ENCODE measurements at regions not wholly inside any gene's neighbourhood (a gene's known extent, or its start where the extent isn't known, plus 50 kb on each side); places are given as distances from the start of the nearest gene placed in this dataset.

DNA sequence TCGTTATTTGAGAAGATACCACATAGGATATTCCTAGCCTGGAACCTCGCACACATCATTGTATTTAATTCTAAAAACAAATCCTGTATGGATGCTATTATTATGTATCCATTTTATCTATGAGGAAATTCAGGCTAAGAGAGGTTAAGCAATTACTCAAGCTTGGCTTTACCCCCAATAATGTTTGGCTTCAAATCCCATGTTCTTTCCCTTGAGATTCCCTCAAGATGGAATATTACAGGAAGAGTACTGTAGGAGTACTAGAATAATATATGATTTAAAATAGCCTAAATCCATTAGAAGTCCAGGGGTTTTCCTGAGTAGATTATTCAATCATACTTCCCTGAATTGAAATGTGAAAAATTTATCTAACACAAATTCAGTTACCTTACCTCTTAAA is 630.2 kb downstream of the ZNF385D start:
- no peak for DNase-seq

GRCh38 chr3:21117370-21117769 is 633.6 kb downstream of the ZNF385D start:
- no peak for DNase-seq

GRCh38 chr3:21109056-21109455 is 642.0 kb downstream of the ZNF385D start:
- no peak for DNase-seq

DNA sequence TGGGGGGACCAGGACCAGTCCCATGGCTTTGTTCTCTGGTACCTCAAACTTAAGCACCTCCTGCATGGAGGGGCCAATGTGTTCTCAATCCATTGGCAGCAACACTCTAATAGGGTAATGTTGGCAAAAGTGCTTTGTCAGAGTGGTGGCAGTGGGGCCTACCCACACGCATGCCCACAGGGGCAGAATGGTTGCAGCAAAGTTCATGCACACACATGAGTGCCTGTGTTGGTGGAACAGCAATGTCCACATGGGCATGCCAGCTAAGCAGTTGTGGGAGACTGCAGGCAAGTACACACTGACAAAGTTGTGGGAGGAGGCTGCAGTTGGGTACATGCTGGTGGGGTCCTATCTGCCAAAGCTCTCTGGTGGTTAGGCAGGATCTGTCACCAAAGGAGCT is 645.2 kb downstream of the ZNF385D start:
- no peak for DNase-seq

- no peak for DNase-seq
These were observed 650.2 kb downstream of the ZNF385D start for GRCh38 chr3:21100656-21101359.

- DNase-seq: no peak
These were observed 656.3 kb downstream of the ZNF385D start for GRCh38 chr3:21094686-21095085.

GRCh38 chr3:21073561-21073960 is 677.4 kb downstream of the ZNF385D start:
- no peak for DNase-seq

DNA sequence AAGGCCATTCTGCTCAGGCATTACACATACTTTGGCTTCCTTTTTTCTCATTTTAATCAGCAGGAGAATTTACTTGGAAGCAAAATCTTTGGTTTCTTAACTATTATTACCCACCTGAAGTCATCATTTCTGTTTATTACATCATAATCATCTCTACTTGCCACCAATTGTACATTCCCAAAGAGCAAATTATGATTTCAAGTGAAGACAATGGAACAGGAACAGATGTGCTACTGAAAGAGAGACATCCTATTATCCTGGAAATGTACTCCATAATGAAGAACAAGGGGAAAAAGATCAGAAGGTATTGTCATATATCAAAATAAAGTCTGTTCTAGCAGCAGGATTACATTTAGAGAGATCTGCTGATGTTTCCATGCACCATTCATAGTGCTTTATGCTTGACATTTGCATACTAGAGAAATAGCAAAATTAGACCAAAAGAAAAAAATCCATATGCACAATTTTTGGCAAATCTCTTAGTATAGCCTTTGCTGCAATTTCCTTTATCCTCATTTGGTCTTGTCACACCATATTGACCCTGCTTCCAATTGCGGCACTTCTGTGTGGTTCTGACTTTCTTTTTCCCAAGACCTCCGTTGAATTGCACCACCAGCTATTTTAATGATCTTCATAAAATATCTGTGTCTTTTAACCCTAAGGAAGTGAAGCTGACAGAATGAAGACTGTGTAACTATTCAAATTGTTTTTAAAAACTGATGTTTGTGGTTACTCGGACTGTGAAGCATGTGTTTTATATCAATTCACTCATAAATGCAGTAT is 683.8 kb downstream of the ZNF385D start:
- DNase-seq: no peak

DNA sequence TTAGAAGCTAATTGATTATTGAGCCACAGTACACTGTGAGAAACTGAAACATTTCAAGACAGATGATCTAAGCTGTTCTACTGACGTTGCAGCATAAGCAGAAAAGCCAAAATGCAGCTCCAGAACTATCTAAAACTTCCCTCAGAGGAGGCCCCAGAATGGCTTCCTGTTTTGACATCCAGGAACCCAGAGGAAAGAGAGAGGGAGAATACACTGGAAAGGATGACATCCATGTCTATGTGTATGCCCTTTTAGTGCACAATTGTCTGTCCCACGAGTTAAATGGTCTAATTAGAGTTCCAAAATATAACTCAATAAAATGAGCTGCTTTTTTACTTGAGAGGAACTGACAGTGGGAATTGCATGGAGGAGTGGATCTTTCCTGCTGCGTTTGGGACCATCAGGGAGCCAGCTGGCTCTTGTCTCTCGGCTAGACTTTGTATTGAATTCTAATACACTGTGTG is 688.1 kb downstream of the ZNF385D start:
- no peak for DNase-seq

DNA sequence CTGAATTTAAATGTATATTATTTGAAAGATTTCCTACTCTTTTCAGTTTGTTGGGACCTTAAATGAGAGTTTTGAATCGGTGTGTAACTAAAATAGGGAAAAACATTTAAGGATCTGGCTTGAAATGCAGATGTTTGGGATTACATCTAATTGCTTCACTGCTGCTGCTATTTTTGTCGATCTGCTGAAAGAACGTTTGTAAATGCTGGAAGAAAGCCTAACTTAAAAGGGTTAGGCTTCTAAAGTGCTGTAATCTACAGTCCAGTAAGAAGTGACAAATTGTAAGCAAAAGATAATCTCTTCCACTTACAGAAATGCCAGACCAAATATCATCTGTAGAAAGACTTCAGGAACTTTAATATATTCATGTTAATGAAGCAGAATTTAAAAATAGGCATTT is 691.6 kb downstream of the ZNF385D start:
- no peak for DNase-seq

GRCh38 chr3:21056293-21056692 is 694.7 kb downstream of the ZNF385D start:
- DNase-seq: no peak

DNA sequence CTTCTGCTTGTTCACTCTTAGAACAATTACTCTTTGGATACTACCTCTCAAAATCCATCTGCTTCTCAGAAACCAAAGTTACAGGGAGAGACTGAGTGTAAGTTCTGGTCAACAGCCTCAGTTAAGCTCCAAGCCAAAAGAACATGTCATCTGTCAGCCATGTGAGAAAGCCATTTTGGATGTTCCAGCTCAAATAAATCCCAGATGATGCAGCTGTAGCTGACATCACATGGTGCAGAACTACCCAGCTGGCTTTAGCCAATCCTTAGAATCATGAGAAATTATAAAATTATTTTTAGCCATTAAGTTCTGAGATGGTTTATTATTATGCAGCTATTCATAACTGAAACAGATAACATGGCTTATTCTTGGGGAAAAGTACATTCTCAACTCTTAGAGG is 696.0 kb downstream of the ZNF385D start:
- DNase-seq: no peak

DNA sequence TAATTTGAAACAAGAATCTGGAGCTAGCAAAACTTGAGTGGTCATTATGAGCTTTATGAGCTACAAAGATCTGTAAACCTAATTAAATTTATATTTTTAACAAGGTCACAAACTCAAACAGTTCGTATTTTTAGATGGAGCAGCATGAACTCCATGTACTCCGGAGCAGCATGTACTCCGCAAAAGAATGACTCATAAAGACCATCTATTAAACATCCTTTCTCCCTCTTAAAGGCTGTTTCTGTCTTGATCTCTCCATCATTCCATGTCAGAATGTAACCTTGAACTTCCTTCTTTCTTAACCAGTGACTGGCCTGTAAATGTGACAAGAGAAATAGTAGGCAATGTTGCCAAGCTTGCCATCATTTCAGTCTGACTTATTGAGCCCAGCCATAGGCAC is 696.9 kb downstream of the ZNF385D start:
- no peak for DNase-seq

GRCh38 chr3:21049334-21050062 is 701.5 kb downstream of the ZNF385D start:
- no peak for DNase-seq

GRCh38 chr3:21043139-21043538 is 707.9 kb downstream of the ZNF385D start:
- DNase-seq: no peak

DNA sequence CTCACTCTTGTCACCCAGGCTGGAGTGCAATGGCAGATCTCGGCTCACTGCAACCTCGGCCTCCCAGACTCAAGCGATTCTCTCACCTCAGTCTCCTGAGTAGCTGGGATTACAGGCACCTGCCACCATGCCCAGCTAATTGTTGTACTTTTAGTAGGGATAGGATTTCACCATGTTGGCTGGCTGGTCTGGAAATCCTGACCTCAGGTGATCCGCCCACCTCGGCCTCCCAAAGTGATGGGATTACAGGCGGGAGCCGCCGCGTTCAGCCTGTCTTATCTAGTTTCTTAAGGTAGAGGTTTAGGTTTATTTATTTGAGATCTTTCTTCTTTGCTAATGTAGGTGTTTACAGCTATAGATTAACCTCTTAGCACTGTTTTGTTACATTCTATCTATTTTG is 708.8 kb downstream of the ZNF385D start:
- no peak for DNase-seq

DNA sequence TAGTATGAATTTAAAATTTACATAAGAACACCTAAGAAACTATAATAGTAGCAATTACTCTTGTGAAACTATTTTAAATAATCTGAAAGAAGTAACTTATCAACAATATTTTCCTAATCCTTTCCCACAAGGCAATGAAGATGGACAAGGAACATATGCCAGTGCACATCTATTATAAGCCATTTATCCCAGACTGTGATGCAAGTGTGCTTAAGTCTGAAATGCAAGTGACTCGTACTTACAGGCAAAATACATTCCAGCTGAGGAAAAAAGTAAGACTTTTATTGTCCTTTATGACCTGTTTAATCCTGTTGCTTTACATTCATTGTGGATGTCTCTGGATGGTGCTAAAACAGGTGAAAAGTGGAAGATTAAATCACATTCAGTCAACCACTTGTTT is 709.4 kb downstream of the ZNF385D start:
- DNase-seq: no peak

- no peak for DNase-seq
These were observed 714.1 kb downstream of the ZNF385D start for GRCh38 chr3:21036888-21037287.

- no peak for DNase-seq
These were observed 722.6 kb downstream of the ZNF385D start for GRCh38 chr3:21028412-21028811.

- DNase-seq: no peak
These were observed 726.4 kb downstream of the ZNF385D start for GRCh38 chr3:21024563-21024962.

DNA sequence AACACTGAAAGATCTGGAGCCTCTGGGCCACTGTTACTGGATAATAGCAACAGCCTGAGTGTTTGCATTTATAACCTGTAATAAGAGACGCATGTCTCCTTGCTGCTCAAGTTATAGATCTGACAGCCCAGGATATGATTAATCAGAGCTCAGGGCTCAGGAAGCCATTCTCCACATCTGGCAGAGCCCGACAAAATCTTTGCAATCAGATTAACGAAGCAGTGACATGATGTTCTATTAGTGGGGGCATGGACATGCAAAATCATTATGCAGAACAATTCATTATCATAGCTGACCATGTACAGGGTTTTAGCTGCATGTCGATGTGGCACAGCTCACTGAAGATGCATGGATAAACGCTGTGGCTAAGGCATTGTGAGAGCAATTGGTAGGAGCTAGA is 730.3 kb downstream of the ZNF385D start:
- no peak for DNase-seq

DNA sequence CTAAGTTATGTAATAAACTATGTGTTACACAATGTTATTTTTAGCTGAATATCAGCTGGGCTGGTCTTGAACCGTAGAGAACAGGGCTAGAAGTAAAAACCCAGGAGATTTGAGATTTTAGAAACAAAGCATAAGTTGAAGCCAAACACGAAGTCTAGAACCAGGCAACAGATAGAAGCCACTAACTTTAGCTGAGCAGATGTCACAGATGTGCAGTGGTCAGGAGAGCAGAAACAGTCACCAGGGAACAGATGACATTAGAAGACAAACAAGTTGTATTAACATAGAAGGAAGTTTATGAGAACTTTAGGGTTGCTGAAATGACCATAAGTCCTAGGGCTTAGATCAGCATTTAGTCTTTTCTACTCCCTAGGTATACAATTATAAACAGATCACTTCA is 731.0 kb downstream of the ZNF385D start:
- DNase-seq: no peak

DNA sequence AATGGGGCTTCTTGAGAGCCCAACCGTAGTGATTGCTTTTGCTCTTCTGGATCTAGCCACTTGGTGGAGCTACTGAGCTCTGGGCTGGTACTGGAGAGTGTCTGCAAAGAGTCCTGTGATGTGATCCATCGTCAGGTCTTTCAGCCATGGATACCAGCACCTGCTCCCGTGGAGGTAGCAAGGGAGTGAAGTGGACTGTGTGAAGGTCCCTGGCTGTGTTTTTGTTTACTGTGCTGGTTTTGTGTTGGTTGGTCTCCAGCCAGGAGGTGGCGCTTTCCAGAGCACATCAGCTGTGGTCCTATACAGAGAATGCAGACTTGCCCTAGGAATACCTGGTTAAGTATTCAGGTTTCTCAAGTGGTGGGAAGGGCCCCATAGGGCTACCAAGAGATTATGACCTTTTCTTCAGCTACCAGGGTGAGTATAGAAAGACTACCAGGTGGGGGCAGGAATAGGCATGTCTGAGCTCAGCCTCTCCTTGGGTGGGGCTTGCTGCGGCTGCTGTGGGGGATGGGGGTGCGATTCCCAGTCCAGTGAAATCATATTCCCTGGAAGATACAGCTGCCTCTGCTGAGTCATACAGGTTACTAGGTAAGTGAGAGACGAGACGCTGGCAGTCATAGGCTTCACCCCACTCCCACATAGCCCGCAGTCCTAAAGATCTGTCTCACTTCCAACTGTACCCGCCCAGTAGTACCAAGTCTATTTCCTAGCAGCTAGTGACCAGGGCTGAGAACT is 733.7 kb downstream of the ZNF385D start:
- no peak for DNase-seq
